HepG2 (cell line): ENCODE measurements at regions not wholly inside any gene's neighbourhood (a gene's known extent, or its start where the extent isn't known, plus 50 kb on each side); places are given as distances from the start of the nearest gene placed in this dataset.

Experiments used
- ATAC-seq: fragments of 200-7000 bp; cut with Tn5 transposase; 3 replicates; pipeline ENCODE4 v1.9.1; 2020; ENCODE audit warnings: mild to moderate bottlenecking, moderate library complexity
- BruUV-seq: library from RNA; stranded (reverse); fragments of 400-500 nt; replicated peaks from 2 replicates; lab custom pipeline; 2021; lab: Mats Ljungman, UMichigan
- CTCF ChIA-PET: fragments of 300-600 bp; formaldehyde crosslinking; extraction: SDS; loops from one replicate; lab custom pipeline; 2021; ENCODE audit warnings: low total read pairs, inconsistent platforms, low intra/inter-chr PET ratio; lab: Yijun Ruan, JAX
- POLR2A ChIA-PET: fragments of 350-600 bp; sonication (Branson Sonifier 250); formaldehyde crosslinking; loops from one replicate; lab custom pipeline; 2020; ENCODE audit warnings: antibody characterized with exemption, inconsistent platforms; lab: Yijun Ruan, JAX
- DNase-seq: peaks from one replicate; pipeline ENCODE4 v3.0.0-alpha.2; 2015; ENCODE audit warnings: low spot score
- FAIRE-seq: peaks from 3 replicates; lab custom pipeline; 2011; peaks lifted over from hg19 to GRCh38; lab: Jason Lieb, UNC
- H2AFZ ChIP-seq: one replicate; pipeline ENCODE4 v1.6.1; 2011; ENCODE audit warnings: low read length, inconsistent platforms
- H3K27ac ChIP-seq: fragments of 300-600 bp; 3 replicates; pipeline ENCODE4 v1.8.0; 2011; ENCODE audit warnings: mixed run types, mild to moderate bottlenecking, mixed read lengths, low read length, inconsistent platforms; ENCODE audit not compliant: insufficient read depth; ENCODE audit errors: extremely low read length
- H3K27me3 ChIP-seq, 2 experiments: fragments of 200-600 bp in 1 of 2; 2 replicates in 1 of 2; 3 replicates in 1 of 2; pipeline versions ENCODE4 v1.6.0 to v1.8.0; 2011; ENCODE audit warnings: low read length in 2 of 2, mild to moderate bottlenecking in 2 of 2, moderate library complexity in 2 of 2, inconsistent platforms in 1 of 2; ENCODE audit not compliant: insufficient read depth in 2 of 2, control insufficient read depth in 1 of 2
- H3K36me3 ChIP-seq, 2 experiments: fragments of 200-600 bp in 1 of 2; replicated peaks in 1 of 2; 2 replicates in 1 of 2; 3 replicates in 1 of 2; pipeline versions ENCODE4 v1.5.1 to v1.8.0; 2011; ENCODE audit warnings: low read length in 2 of 2, inconsistent platforms in 1 of 2; ENCODE audit not compliant: insufficient read depth in 2 of 2, control insufficient read depth in 1 of 2
- H3K4me1 ChIP-seq: 2 replicates; pipeline ENCODE4 v1.5.1; 2012; ENCODE audit warnings: low read length, inconsistent platforms; ENCODE audit not compliant: insufficient read depth
- H3K4me2 ChIP-seq: 2 replicates; pipeline ENCODE4 v1.6.0; 2011; ENCODE audit warnings: low read depth, low read length, inconsistent platforms
- H3K4me3 ChIP-seq, 3 experiments: fragments of 200-600 bp in 1 of 3; sonication (generic), shearing (Covaris generic) in 1 of 3; replicated peaks in 1 of 3; 2 replicates each; pipeline ENCODE4 v1.5.1; 2011 to 2016; ENCODE audit warnings: low read length in 3 of 3, inconsistent platforms in 2 of 3, low read depth in 2 of 3, mild to moderate bottlenecking in 2 of 3, control low read depth in 1 of 3, mixed read lengths in 1 of 3; ENCODE audit not compliant: insufficient read depth in 1 of 3
- H3K79me2 ChIP-seq: one replicate; pipeline ENCODE4 v1.6.1; 2011; ENCODE audit warnings: low read length, inconsistent platforms; ENCODE audit not compliant: insufficient read depth
- H3K9ac ChIP-seq: 2 replicates; pipeline ENCODE4 v1.6.0; 2011; ENCODE audit warnings: mild to moderate bottlenecking, low read depth, low read length, inconsistent platforms; ENCODE audit not compliant: insufficient read depth
- H3K9me3 ChIP-seq: 2 replicates; pipeline ENCODE4 v1.5.1; 2012; ENCODE audit warnings: mild to moderate bottlenecking, low read length
- H4K20me1 ChIP-seq: 2 replicates; pipeline ENCODE4 v1.6.0; 2011; ENCODE audit warnings: inconsistent platforms, mild to moderate bottlenecking, low read length, moderate library complexity; ENCODE audit not compliant: insufficient read depth
- CBX2 ChIP-seq, 2 experiments: fragments of 200-600 bp in 1 of 2; sonication (generic); formaldehyde crosslinking in 1 of 2; IDR thresholded peaks; 2 replicates each; pipeline versions ENCODE4 v1.7.0 to v1.8.1; 2018 to 2022; ENCODE audit warnings: low read depth in 2 of 2, low read length in 1 of 2, mild to moderate bottlenecking in 1 of 2, missing genetic modification reagents in 1 of 2
- GMEB2 ChIP-seq: IDR thresholded peaks from 2 replicates; pipeline ENCODE4 v1.6.1; 2016; ENCODE audit warnings: missing biosample characterization, missing genetic modification reagents, low read depth
- HNF4A ChIP-seq: sonication (generic); formaldehyde crosslinking; IDR thresholded peaks from 2 replicates; pipeline ENCODE4 v1.4.0; 2020; ENCODE audit warnings: missing genetic modification reagents
- HOXA7 ChIP-seq: sonication (generic); formaldehyde crosslinking; IDR thresholded peaks from 2 replicates; pipeline ENCODE4 v1.8.1; 2022; ENCODE audit warnings: mild to moderate bottlenecking, missing genetic modification reagents, moderate library complexity
- POLR2A ChIP-seq, 2 experiments: IDR thresholded peaks; 2 replicates each; pipeline ENCODE4 v1.6.1; 2011; ENCODE audit warnings: low read depth in 2 of 2, low read length in 2 of 2, mild to moderate bottlenecking in 1 of 2, moderate library complexity in 1 of 2; ENCODE audit not compliant: insufficient read depth in 1 of 2
- PRPF4 ChIP-seq: fragments of 200-400 bp; formaldehyde crosslinking; IDR thresholded peaks from 2 replicates; pipeline ENCODE4 v1.6.1; 2016; ENCODE audit warnings: low read length, low read depth; ENCODE audit not compliant: poor library complexity, severe bottlenecking
- RFX3 ChIP-seq: IDR thresholded peaks from 2 replicates; pipeline ENCODE4 v1.6.1; 2016; ENCODE audit warnings: missing biosample characterization, missing genetic modification reagents
- RXRA ChIP-seq: sonication (generic); formaldehyde crosslinking; IDR thresholded peaks from 2 replicates; pipeline ENCODE4 v1.5.1; 2020; ENCODE audit warnings: missing genetic modification reagents
- SATB2 ChIP-seq: sonication (generic); formaldehyde crosslinking; IDR thresholded peaks from 2 replicates; pipeline ENCODE4 v1.5.0; 2020; ENCODE audit warnings: missing genetic modification reagents
- THAP7 ChIP-seq: sonication (generic); formaldehyde crosslinking; IDR thresholded peaks from 2 replicates; pipeline ENCODE4 v1.8.1; 2023; ENCODE audit warnings: mild to moderate bottlenecking, missing genetic modification reagents
- ZFP41 ChIP-seq: sonication (generic); formaldehyde crosslinking; IDR thresholded peaks from 2 replicates; pipeline ENCODE4 v1.4.0; 2020; ENCODE audit warnings: mild to moderate bottlenecking, missing genetic modification reagents, borderline replicate concordance
- ZFP82 ChIP-seq: sonication (generic); formaldehyde crosslinking; IDR thresholded peaks from 2 replicates; pipeline ENCODE4 v1.5.1; 2020; ENCODE audit warnings: mild to moderate bottlenecking, missing genetic modification reagents, borderline replicate concordance
- ZNF318 ChIP-seq: sonication (generic); formaldehyde crosslinking; IDR thresholded peaks from 2 replicates; pipeline ENCODE4 v1.4.0; 2020; ENCODE audit warnings: mild to moderate bottlenecking, missing genetic modification reagents
- ZNF34 ChIP-seq: sonication (generic); formaldehyde crosslinking; IDR thresholded peaks from 2 replicates; pipeline ENCODE4 v1.4.0; 2020; ENCODE audit warnings: mild to moderate bottlenecking, missing genetic modification reagents, borderline replicate concordance
- ZNF430 ChIP-seq: sonication (generic); formaldehyde crosslinking; IDR thresholded peaks from 2 replicates; pipeline ENCODE4 v1.9.0; 2021; ENCODE audit warnings: mild to moderate bottlenecking, missing genetic modification reagents
- ZNF781 ChIP-seq: sonication (generic); formaldehyde crosslinking; IDR thresholded peaks from 2 replicates; pipeline ENCODE4 v1.5.1; 2020; ENCODE audit warnings: borderline replicate concordance, mild to moderate bottlenecking, missing genetic modification reagents; ENCODE audit errors: not compliant biosample characterization
- WGBS: methylation state at CpG from one replicate; pipeline ENCODE4 v1.1.6; 2017; ENCODE audit warnings: low lambda C conversion rate; 5-methylcytosine and 5-hydroxymethylcytosine counted together
- in situ Hi-C: cut with HindIII; loops from 2 replicates; pipeline ENCODE4 v1.10.0; 2017; ENCODE audit warnings: low pct_unique_long_range_greater_than_20kb; ENCODE audit not compliant: extremely low pct_ligation_motif_present
- intact Hi-C: fragments of 100-400 bp; cut with micrococcal nuclease; formaldehyde crosslinking; loops from one replicate; pipeline ENCODE4 v1.10.0; 2022; ENCODE audit not compliant: unreplicated experiment

GRCh38 chr7:54961391-54961790 is 57.4 kb upstream of the EGFR start:
- no TSS peak for BruUV-seq

More at GRCh38 chr7:54961391-54961790, 57.4 kb upstream of the EGFR start:
- Histone ChIP-seq H2AFZ (no peak overlapping the region), H3K79me2 (no peaks in the 10 kb centered on the region)
- in situ Hi-C loops: no loop called here
- no peak for ATAC-seq
- TF ChIP-seq ZNF34 (CRISPR knock-in tag) (no peak), ZFP41 (CRISPR knock-in tag) (no peak), ZNF318 (CRISPR knock-in tag) (no peak), ZNF430 (no peak), RFX3 (no peak), SATB2 (CRISPR knock-in tag) (no peak), ZNF781 (CRISPR knock-in tag) (no peak), THAP7 (CRISPR knock-in tag) (no peak), ZFP82 (CRISPR knock-in tag) (no peak), RXRA (CRISPR knock-in tag) (no peak), POLR2A (IDR thresholded peaks at IDR 0.05; ENCODE audit: insufficient read depth in 1 of 2, low read depth in 2 of 2, low read length in 2 of 2) (no peak), HOXA7 (no peak), CBX2 (IDR thresholded peaks at IDR 0.05; ENCODE audit: low read depth, low read length) (no peak), CBX2 (CRISPR knock-in tag; IDR thresholded peaks at IDR 0.05; ENCODE audit: low read depth) (no peak), GMEB2 (no peak), PRPF4 (no peak), HNF4A (CRISPR knock-in tag) (no peak)
- TF ChIP-seq, all 625 proteins: peak for 0
- no peak overlapping the region for H3K4me3 ChIP-seq
- H3K4me2 ChIP-seq: no peak overlapping the region
- H3K4me1 ChIP-seq: no peaks in the 10 kb centered on the region
- CTCF ChIA-PET: no interaction called here
- no peaks in the 10 kb centered on the region for H3K9me3 ChIP-seq
- FAIRE-seq: no peak
- H3K27ac ChIP-seq: no peak overlapping the region
- no peak overlapping the region for H3K9ac ChIP-seq
- no peaks in the 10 kb centered on the region for H3K36me3 ChIP-seq
- DNase-seq: no peak
- intact Hi-C loops: no loop called here
- peaks cover 0 to 20% of the 10 kb centered on the region in 2 experiments; a peak in 2 of 5 replicates for H3K27me3 ChIP-seq
- no peaks in the 10 kb centered on the region for H4K20me1 ChIP-seq
- WGBS: 44% methylated on average over 5 of the region's 6 CpGs
- POLR2A ChIA-PET: no interaction called here
